ENCODE measurements at regions not wholly inside any gene's neighbourhood (a gene's known extent, or its start where the extent isn't known, plus 50 kb on each side); places are given as distances from the start of the nearest gene placed in this dataset.

DNA sequence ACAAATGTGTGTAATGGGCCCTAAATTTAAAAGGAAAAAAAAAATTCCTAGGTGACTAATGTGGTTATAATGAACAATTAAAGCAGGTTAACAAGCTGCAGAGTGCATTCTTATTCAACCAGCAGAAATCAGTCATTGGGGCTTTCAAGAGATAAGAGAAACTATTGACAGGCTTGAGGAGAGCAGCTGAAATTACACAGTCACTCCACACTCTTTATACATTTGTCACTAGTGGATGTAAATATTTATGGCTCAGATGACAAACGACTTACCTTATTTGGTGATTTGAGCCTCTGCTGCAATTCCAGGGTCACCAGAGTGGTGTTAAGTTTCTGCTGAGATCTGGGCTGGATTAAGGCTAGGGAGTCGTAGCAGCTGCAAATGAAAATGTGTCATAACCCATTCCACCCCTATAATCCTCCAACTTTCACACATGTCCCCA is 896.3 kb downstream of the TTLL7 start:
- Mint-ChIP-seq H3K4me1 (ENCODE audit: low read depth) (no peaks in the 10 kb centered on the region), H3K36me3 (ENCODE audit: low read depth) (no peaks in the 10 kb centered on the region), H3K9me3 (no peaks in the 10 kb centered on the region), H3K27me3 (ENCODE audit: low read depth) (no peaks in the 10 kb centered on the region), H3K4me3 (no peak overlapping the region), H3K27ac (no peak overlapping the region)
- DNase-seq (ENCODE audit: low spot score), result no peak

DNA sequence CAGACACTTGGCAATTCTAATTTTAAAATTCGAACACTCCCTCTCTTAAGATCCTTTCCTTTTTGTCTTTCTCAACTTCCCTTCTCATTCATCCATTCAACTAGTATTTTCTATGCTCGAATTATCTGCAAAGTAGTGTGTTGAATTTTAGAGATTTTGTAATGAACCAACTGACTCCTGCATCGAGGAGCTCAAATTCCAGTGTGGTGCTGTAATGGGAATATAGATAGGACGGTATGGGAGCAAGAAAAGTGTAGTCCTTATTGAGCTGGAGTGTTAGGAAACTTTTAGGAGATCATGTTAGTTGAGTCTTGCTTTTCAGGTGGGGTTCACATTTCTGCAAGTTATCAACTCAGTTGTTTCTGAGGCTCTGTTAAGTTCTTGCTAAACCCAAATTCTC is 897.5 kb downstream of the TTLL7 start:
- H3K4me1 Mint-ChIP-seq (ENCODE audit: low read depth), result no peaks in the 10 kb centered on the region
- H3K36me3 Mint-ChIP-seq (ENCODE audit: low read depth), result no peaks in the 10 kb centered on the region
- no peak overlapping the region for H3K4me3 Mint-ChIP-seq
- H3K27me3 Mint-ChIP-seq (ENCODE audit: low read depth), result no peaks in the 10 kb centered on the region
- no peak overlapping the region for H3K27ac Mint-ChIP-seq
- no peaks in the 10 kb centered on the region for H3K9me3 Mint-ChIP-seq
- DNase-seq (ENCODE audit: low spot score), result no peak

DNA sequence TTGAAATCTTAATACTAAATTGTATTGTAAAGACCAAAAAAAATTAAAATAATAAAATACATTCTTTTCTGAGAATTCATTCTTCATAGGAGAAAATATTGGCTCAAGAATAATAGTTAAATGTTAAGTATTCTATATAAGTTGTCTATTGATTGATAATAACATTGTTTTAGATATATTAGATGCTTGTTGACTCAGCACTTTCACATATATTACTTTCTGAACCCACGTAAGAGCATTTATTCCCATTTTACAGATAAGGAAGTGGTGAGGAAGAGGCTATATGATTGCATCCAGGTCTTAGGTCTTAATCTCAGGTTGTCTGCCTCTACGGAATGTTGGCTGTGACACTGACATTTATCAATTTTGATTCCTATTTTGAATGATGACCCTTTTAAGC is 898.8 kb downstream of the TTLL7 start:
- H3K4me3 Mint-ChIP-seq, result no peak overlapping the region
- H3K27ac Mint-ChIP-seq, result no peak overlapping the region
- H3K27me3 Mint-ChIP-seq (ENCODE audit: low read depth), result no peaks in the 10 kb centered on the region
- no peaks in the 10 kb centered on the region for H3K9me3 Mint-ChIP-seq
- no peaks in the 10 kb centered on the region for H3K4me1 Mint-ChIP-seq (ENCODE audit: low read depth)
- no peak for DNase-seq (ENCODE audit: low spot score)
- H3K36me3 Mint-ChIP-seq (ENCODE audit: low read depth), result no peaks in the 10 kb centered on the region

DNA sequence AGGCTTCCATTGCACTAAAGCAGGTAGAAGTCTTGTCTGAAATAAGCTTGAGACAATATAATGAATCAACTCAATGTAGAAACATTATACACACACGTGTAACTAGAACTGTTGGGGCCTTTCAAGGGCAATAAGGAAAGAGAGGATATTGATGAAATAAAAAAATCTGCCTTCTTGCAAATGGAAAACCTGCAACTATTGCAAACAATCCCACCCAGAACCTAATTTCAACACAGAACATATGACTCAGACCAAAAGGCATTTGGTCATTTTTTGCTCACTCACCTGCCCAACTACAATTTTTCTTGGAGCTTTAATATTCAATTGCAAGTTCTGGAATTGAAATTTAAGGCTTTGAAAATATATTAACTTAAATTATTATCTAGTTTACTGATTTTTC is 900.1 kb downstream of the TTLL7 start:
- H3K9me3 Mint-ChIP-seq, result no peaks in the 10 kb centered on the region
- no peaks in the 10 kb centered on the region for H3K27me3 Mint-ChIP-seq (ENCODE audit: low read depth)
- no peaks in the 10 kb centered on the region for H3K36me3 Mint-ChIP-seq (ENCODE audit: low read depth)
- no peak overlapping the region for H3K4me3 Mint-ChIP-seq
- no peak for DNase-seq (ENCODE audit: low spot score)
- no peak overlapping the region for H3K27ac Mint-ChIP-seq
- H3K4me1 Mint-ChIP-seq (ENCODE audit: low read depth), result no peaks in the 10 kb centered on the region

DNA sequence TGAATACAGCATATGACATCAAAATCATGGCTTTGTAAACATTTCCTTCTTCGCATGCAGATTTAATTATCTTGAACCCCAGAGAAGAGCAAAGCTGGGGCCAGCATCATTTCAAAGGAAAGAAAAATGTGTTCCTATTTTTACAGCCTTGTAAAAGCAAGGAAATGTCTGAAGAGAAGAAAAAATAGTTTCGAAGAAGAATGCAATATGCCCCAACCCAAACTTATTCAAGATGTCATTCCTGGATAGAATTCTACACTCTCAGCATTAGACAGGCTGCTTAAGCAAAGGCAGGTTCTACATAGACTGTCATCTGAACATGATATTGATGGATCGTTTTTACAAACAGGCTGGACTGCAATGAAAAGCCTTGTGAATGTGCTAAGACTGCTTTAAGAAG is 900.8 kb downstream of the TTLL7 start:
- Mint-ChIP-seq H3K4me1 (ENCODE audit: low read depth) (no peaks in the 10 kb centered on the region), H3K36me3 (ENCODE audit: low read depth) (no peaks in the 10 kb centered on the region), H3K27me3 (ENCODE audit: low read depth) (no peaks in the 10 kb centered on the region), H3K27ac (no peak overlapping the region), H3K4me3 (no peak overlapping the region), H3K9me3 (no peaks in the 10 kb centered on the region)
- no peak for DNase-seq (ENCODE audit: low spot score)

DNA sequence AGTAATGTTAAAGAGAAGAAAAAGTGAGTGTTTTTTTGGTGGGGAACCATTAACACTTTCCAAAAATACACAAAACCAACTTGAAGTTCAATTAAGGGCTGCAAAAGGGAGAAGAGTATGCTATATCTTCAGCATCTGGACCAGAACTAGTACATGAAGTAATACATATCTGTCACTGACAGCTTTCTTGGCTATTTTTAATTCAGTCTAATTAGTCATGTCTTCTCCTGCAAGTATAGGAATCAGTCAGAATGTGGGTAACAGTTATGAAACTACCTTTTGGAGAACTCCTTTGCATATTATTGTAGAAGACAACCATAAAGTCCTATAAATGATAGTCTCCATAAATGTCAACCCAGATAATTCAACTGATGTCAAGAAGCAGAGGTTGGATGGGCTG is 901.2 kb downstream of the TTLL7 start:
- no peak overlapping the region for H3K4me3 Mint-ChIP-seq
- H3K9me3 Mint-ChIP-seq, result no peaks in the 10 kb centered on the region
- H3K27ac Mint-ChIP-seq, result no peak overlapping the region
- DNase-seq (ENCODE audit: low spot score), result no peak
- H3K36me3 Mint-ChIP-seq (ENCODE audit: low read depth), result no peaks in the 10 kb centered on the region
- no peaks in the 10 kb centered on the region for H3K4me1 Mint-ChIP-seq (ENCODE audit: low read depth)
- no peaks in the 10 kb centered on the region for H3K27me3 Mint-ChIP-seq (ENCODE audit: low read depth)

DNA sequence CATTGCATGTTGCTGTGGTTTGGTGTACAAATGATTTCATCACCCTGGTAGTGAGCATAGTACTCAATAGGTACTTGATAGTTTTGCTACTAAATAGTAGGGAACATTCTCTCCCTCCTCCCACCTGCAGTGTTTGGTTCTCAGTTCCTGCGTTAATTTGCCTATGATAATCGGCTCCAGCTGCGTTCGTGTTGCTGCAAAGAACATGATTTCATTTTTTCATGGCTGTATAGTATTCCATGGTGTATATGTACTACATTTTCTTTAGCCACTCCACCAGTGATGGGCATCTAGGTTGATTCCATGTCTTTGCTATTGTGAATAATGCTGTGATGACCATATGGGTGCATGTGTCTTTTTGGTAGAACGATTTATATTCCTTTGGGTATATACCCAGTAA is 903.4 kb downstream of the TTLL7 start:
- Mint-ChIP-seq H3K27me3 (ENCODE audit: low read depth) (no peaks in the 10 kb centered on the region), H3K36me3 (ENCODE audit: low read depth) (no peaks in the 10 kb centered on the region), H3K4me1 (ENCODE audit: low read depth) (no peaks in the 10 kb centered on the region), H3K27ac (no peak overlapping the region), H3K9me3 (no peaks in the 10 kb centered on the region), H3K4me3 (no peak overlapping the region)
- DNase-seq (ENCODE audit: low spot score), result no peak

DNA sequence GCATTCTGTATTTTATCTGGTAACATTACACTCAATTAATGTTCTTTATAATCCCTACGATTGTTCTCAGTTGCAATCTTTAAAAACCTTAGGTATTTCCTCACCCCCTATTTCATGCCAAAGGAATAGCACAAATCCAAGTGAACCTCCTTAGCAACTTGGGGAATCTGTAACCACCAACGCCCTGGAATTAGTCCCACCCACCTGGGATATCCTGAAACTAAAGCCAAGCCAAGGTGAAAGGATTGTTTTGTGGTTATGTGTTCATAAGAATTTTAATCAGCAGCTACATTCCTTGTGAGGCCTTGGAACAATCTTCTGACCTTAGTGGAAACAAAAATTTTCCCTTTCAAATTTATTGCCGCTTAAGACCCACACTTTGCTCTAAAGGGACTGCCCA is 908.7 kb downstream of the TTLL7 start:
- no peak overlapping the region for H3K4me3 Mint-ChIP-seq
- no peak overlapping the region for H3K27ac Mint-ChIP-seq
- H3K4me1 Mint-ChIP-seq (ENCODE audit: low read depth), result no peaks in the 10 kb centered on the region
- no peaks in the 10 kb centered on the region for H3K9me3 Mint-ChIP-seq
- DNase-seq (ENCODE audit: low spot score), result no peak
- no peaks in the 10 kb centered on the region for H3K27me3 Mint-ChIP-seq (ENCODE audit: low read depth)
- H3K36me3 Mint-ChIP-seq (ENCODE audit: low read depth), result no peaks in the 10 kb centered on the region

DNA sequence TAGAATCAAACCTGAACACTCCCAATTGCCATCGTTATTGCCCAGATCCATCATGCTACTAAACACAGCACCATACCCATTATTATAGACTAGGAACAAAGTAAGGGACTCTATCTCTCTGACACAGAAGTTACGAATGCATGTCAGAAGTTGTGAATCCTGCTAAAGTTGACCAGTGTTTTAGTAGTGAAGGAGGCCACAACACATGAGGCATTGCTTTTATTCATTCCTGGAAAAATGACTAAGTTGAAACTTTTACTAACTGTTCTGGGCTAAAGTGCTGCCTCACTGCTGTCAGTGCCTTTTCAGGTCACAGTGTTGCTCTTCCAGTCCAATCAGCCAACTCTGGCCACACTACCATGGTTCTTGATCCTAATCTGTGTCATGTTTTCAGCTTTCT is 911.1 kb downstream of the TTLL7 start:
- no peaks in the 10 kb centered on the region for H3K4me1 Mint-ChIP-seq (ENCODE audit: low read depth)
- no peak overlapping the region for H3K4me3 Mint-ChIP-seq
- DNase-seq (ENCODE audit: low spot score), result no peak
- H3K9me3 Mint-ChIP-seq, result no peaks in the 10 kb centered on the region
- H3K27me3 Mint-ChIP-seq (ENCODE audit: low read depth), result no peaks in the 10 kb centered on the region
- H3K36me3 Mint-ChIP-seq (ENCODE audit: low read depth), result no peaks in the 10 kb centered on the region
- H3K27ac Mint-ChIP-seq, result no peak overlapping the region

DNA sequence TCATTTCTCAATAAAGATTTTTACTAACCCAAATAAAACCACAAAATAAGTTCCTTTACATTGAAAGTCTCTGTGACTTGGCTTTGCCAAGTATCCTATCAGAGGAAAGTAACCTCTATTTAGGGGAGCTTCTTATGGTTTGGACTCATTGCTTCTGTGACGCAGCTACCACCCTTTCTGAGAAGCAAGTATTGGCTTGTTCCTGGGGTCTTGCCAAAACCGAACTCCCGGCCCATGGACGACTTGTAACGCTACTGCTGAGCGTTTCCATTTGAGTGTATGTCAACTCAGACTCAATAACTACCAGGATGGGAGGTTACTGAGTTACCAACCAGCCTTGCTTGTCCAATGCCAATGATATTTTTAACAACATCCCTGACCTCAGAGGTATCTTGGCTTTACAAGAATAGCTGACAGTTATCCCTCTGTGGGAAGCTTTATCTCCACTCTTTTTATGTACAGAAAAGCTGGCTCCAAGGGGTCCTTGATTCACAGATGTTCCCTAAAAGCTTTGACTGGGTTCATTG is 911.9 kb downstream of the TTLL7 start:
- no peaks in the 10 kb centered on the region for H3K27me3 Mint-ChIP-seq (ENCODE audit: low read depth)
- no peak for DNase-seq (ENCODE audit: low spot score)
- no peak overlapping the region for H3K4me3 Mint-ChIP-seq
- H3K4me1 Mint-ChIP-seq (ENCODE audit: low read depth), result no peaks in the 10 kb centered on the region
- H3K27ac Mint-ChIP-seq, result no peak overlapping the region
- H3K36me3 Mint-ChIP-seq (ENCODE audit: low read depth), result no peaks in the 10 kb centered on the region
- no peaks in the 10 kb centered on the region for H3K9me3 Mint-ChIP-seq

DNA sequence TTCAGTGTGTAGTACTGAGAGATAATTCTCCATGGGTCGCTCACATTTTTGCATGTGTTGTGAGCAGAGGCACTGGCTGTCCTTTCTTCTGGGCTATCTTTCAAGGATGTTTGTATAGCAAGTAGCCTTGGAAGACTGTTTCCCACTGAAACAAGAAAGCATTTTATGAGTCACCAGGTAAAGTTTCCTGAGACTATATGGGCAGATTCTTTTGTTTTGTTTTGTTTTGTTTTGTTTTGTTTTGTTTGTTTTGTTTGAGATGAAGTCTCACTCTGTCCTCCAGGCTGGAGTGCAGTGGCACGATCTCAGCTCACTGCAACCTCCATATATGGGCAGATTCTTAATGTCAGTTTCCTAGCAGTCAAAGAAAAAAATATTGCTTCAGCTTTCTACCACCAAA is 912.6 kb downstream of the TTLL7 start:
- H3K4me1 Mint-ChIP-seq (ENCODE audit: low read depth), result no peaks in the 10 kb centered on the region
- no peak for DNase-seq (ENCODE audit: low spot score)
- H3K36me3 Mint-ChIP-seq (ENCODE audit: low read depth), result no peaks in the 10 kb centered on the region
- no peak overlapping the region for H3K27ac Mint-ChIP-seq
- H3K27me3 Mint-ChIP-seq (ENCODE audit: low read depth), result no peaks in the 10 kb centered on the region
- no peak overlapping the region for H3K4me3 Mint-ChIP-seq
- no peaks in the 10 kb centered on the region for H3K9me3 Mint-ChIP-seq

DNA sequence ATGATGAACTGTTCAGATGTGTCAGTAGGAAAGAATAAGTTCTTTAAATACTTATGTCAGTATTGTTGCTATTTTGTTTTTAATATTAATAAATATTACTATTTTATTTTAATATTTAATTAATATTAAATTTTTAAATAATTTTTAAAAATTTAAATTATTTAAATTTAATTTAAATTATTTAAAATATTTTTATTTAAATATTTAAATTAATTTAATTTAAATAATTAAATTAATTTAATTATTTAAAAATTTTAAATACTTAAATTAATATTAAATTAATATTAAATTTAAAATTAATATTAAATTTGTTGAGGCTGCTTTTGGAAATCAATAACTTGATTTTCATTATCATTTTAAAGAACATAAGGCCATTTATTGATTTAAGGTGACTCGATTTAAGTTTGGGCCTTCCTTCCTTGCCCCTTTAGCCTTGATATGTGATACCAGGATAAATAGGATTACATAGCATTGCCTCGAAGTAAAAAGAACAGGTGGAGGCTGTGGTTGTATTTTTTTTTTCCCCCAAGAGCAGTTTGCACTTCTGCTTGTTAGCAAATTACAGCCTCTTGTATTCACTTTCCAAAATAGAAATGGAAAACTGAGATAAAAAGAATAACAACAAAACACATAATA is 915.2 kb downstream of the TTLL7 start:
- H3K4me3 Mint-ChIP-seq, result no peak overlapping the region
- H3K4me1 Mint-ChIP-seq (ENCODE audit: low read depth), result no peaks in the 10 kb centered on the region
- no peaks in the 10 kb centered on the region for H3K9me3 Mint-ChIP-seq
- no peak for DNase-seq (ENCODE audit: low spot score)
- no peaks in the 10 kb centered on the region for H3K27me3 Mint-ChIP-seq (ENCODE audit: low read depth)
- no peak overlapping the region for H3K27ac Mint-ChIP-seq
- no peaks in the 10 kb centered on the region for H3K36me3 Mint-ChIP-seq (ENCODE audit: low read depth)

DNA sequence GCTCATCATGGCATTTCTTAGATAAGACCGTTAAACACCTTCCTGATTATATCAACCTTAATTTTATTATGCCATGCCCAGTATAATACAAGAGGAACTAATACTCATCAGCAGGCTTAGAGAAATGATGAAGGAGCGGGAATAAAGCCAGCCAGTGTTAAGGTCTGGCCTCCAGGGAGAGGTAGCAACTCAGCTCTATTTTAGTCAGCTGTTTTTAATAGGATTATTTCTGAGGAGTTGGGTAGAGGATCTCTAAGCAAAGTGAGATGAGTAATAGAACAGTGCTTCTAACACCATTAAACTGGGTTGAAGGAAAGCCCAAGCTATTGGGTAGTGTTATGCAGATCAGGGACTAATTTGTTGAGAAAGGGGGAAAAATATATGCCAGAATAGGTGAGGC is 921.5 kb downstream of the TTLL7 start:
- H3K27ac Mint-ChIP-seq, result no peak overlapping the region
- H3K9me3 Mint-ChIP-seq, result no peaks in the 10 kb centered on the region
- no peak overlapping the region for H3K4me3 Mint-ChIP-seq
- H3K27me3 Mint-ChIP-seq (ENCODE audit: low read depth), result no peaks in the 10 kb centered on the region
- DNase-seq (ENCODE audit: low spot score), result no peak
- no peaks in the 10 kb centered on the region for H3K4me1 Mint-ChIP-seq (ENCODE audit: low read depth)
- no peaks in the 10 kb centered on the region for H3K36me3 Mint-ChIP-seq (ENCODE audit: low read depth)

DNA sequence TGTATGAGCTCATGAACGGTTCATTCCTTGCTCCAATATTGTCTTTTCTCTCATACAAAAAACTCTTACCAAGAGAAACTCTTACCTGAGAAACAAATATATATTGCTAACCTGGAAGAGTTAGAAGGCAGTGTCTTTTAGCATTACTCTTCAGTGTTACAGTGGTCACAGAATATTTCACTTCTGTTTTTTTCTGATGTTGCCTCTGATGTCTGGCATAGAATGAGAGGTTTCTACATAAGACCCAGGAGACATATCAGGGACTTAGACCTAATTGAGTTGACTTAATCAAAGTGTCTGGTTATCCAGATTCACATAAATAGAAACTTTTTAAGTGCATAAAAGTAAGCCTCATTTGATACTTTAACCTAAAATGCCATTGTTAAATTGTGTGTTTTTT is 923.8 kb downstream of the TTLL7 start:
- no peaks in the 10 kb centered on the region for H3K4me1 Mint-ChIP-seq (ENCODE audit: low read depth)
- H3K4me3 Mint-ChIP-seq, result no peak overlapping the region
- no peaks in the 10 kb centered on the region for H3K9me3 Mint-ChIP-seq
- no peak overlapping the region for H3K27ac Mint-ChIP-seq
- no peak for DNase-seq (ENCODE audit: low spot score)
- H3K27me3 Mint-ChIP-seq (ENCODE audit: low read depth), result no peaks in the 10 kb centered on the region
- H3K36me3 Mint-ChIP-seq (ENCODE audit: low read depth), result no peaks in the 10 kb centered on the region

DNA sequence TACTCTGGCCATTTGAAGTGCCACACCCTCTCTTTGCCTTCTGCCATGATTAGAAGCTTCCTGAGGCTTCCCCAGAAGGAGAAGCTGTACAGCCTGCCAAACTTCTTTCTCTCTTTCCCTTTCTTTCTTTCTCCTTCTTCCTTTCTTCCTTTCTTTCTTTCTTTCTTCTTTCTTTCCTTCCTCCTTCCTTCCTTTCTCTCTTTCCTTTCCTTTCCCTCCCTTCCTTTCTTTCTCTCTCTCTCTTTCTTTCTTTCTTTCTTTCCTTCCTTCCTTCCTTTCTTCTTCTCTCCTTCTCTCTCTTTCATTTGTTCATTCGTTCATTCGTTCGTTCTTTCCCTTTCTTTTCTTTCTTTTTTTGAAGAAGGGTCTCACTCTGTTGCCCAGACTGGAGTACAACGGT is 931.0 kb downstream of the TTLL7 start:
- DNase-seq (ENCODE audit: low spot score), result no peak
- Mint-ChIP-seq H3K36me3 (ENCODE audit: low read depth) (no peaks in the 10 kb centered on the region), H3K4me3 (no peak overlapping the region), H3K27me3 (ENCODE audit: low read depth) (no peaks in the 10 kb centered on the region), H3K4me1 (ENCODE audit: low read depth) (peaks cover 3% of the 10 kb centered on the region), H3K27ac (no peak overlapping the region), H3K9me3 (no peaks in the 10 kb centered on the region)

Measured in T-helper 2 cell treated with Interferon-gamma antibody and Interleukin-4, amounts not matched to agents 5 μg/mL and 100 μg/mL, for 36 hours (primary cell).